ENCODE measurements at regions not wholly inside any gene's neighbourhood (a gene's known extent, or its start where the extent isn't known, plus 50 kb on each side); places are given as distances from the start of the nearest gene placed in this dataset.

- no peak for DNase-seq (ENCODE audit: low read depth in 2 of 2)
Observed at GRCh38 chr5:87949676-87950631, 318.7 kb downstream of the TMEM161B start.

- DNase-seq (ENCODE audit: low read depth in 2 of 2): no peak
Observed at GRCh38 chr5:87948486-87948885, 320.2 kb downstream of the TMEM161B start.

GRCh38 chr5:87946271-87946670 lies 322.4 kb downstream of the TMEM161B start:
- no peak for DNase-seq (ENCODE audit: low read depth in 2 of 2)

DNA sequence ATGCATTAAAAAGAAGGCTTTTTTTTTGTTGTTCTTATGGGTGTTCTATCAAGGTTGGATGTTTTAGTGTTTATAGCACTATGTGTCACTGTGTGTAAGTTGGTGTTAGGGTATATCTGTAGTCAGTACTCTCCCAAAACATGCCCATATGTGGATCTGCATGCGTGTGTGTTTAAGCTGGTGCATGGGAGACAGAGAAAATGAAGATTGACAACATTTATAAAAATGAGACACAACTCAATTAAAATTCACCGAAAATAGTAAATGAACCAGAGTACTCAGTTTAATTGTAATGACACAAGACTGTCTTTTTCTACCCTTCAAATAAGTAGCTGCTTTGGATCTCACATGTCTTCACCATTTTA lies 323.4 kb downstream of the TMEM161B start:
- no peak for DNase-seq (ENCODE audit: low read depth in 2 of 2)

- no peak for DNase-seq (ENCODE audit: low read depth in 2 of 2)
Observed at GRCh38 chr5:87944553-87945285, 323.9 kb downstream of the TMEM161B start.

- no peak for DNase-seq (ENCODE audit: low read depth in 2 of 2)
Observed at GRCh38 chr5:87940775-87941174, 327.9 kb downstream of the TMEM161B start.

GRCh38 chr5:87936667-87937066 lies 332.0 kb downstream of the TMEM161B start:
- DNase-seq (ENCODE audit: low read depth in 2 of 2): no peak

DNA sequence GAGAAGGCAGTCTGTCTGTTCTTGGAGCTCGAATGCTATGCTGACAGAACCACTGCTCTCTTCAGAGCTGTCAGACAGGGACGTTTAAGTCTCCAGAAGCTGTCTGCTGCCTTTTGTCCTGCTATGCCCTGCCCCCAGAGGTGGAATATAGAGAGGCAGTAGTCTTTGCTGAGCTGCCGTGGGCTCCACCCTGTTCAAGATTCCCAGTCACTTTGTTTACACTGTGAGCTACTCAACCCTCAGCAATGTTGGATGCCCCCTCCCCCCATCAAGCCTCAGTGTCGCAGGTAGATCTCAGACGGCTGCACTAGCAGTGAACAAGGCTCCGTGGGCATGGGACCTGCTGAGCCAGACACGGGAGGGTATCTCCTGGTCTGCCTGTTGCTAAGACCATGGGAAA lies 344.2 kb downstream of the TMEM161B start:
- no peak for DNase-seq (ENCODE audit: low read depth in 2 of 2)

GRCh38 chr5:87916320-87916719 lies 352.3 kb downstream of the TMEM161B start:
- no peak for DNase-seq (ENCODE audit: low read depth in 2 of 2)

DNA sequence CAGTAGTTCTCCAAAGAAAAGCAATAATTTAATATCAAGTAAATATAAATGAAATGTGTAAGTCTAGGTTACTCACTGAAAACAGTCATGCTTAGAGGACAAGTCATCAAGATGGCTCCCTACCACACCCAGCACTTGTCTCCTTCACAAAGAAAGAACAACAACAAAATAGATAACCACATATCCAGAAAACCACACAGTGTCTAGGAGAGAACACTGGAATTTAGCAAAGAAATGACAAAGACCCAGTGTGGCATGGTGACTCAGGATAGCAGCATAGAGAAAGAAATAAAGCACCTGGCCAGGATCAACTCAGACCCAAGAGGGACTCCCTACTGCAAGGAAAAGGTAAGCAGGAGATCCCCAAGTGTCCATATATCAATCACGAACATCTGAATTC lies 356.2 kb downstream of the TMEM161B start:
- no peak for DNase-seq (ENCODE audit: low read depth in 2 of 2)

DNA sequence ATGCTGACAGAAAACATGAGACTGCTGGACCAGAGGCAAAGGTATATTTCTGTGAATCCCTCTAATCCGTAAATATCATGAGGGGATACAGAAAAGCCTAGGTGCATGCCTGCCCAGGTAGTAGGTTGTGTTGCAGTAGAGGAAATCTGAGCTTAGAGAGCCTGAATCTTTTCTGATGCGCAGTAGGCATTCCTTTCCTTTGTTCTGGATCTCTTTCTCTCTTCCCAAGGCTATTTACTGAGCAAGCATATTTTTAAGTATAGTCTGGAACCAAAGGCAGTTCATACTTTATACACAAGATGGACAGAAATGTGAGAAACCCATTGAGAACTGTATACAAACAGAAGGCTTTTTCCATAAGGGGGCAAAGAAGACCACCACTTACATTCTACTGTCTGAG lies 359.3 kb downstream of the TMEM161B start:
- no peak for DNase-seq (ENCODE audit: low read depth in 2 of 2)

DNA sequence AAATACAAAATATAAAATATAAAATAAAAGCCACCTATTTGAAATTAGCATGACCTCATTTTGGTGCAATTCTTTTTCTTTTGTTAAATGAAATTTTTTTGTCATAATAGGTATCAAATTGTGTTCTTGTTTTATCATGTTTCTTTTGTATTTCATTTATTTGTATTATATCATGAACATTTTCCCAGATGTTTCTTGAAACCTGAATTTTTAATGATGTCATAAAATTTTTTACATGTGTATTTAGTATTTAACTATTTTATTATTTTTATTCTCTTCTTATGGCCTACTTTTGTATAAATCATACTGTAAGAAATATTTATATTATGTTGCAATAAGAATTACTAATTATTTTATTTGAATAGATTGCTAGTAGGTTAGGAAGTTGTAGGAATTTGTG lies 361.7 kb downstream of the TMEM161B start:
- DNase-seq (ENCODE audit: low read depth in 2 of 2): no peak

DNA sequence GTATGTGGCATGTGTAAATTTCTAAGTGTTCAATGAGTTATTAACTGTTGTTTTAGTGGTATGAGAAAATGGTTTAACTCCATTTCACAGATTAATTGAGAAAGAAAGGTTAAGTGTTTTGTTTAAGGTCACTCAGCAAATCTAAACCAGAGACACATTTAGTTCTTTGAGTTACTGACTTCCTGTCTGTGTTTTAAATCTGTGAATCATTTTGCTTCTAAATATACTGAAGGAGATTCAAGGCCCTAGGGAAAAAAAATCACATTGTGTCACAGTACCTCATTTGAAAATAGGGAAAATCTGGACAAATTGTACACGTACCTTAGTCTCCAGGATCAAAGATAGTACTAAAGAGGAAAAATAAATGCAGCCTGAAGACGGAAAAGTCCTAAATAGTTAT lies 368.2 kb downstream of the TMEM161B start:
- no peak for DNase-seq (ENCODE audit: low read depth in 2 of 2)

DNA sequence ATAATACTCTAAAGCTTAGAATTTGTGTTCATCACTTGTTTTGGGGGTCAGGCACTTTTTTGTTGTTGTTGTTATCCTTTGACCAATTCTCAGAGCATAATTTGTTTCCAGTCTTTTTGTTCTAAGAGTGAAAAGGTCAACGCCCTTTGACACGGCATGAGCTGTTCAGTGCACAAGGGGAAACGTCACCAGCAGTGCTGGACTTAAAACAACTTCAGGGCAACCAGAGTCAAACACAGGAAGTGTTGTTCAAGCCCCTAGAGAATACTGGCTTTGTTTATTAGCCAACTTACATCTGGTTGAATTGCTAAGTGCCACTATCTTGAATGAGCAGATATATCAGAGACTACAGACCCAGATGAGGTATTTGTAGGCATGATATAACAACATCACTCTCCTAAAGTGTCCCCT lies 368.9 kb downstream of the TMEM161B start:
- DNase-seq (ENCODE audit: low read depth in 2 of 2): no peak

DNA sequence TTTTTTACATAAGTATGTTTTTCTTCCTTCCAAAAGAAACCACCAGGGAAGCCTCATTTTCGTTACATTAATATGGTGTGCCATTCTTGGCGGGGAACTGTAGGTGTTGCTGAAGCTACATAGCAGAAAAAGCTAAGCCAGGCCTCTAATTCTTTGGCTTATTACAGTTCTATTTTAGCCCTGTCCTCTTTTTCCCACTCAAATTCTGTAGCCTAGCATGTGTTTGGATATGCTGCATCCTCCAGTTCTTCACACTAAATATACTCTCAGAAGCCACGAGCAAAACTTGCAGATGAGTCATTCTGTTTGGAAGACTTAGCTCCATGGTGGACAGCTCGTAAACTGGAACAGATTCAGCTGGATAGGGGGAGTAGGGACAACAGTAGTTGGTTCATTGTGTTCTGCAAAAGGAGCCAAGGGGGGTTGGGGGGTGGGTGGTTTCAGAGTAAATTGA lies 369.4 kb downstream of the TMEM161B start:
- DNase-seq (ENCODE audit: low read depth in 2 of 2): no peak

- no peak for DNase-seq (ENCODE audit: low read depth in 2 of 2)
Observed at GRCh38 chr5:87898574-87898973, 370.1 kb downstream of the TMEM161B start.

DNA sequence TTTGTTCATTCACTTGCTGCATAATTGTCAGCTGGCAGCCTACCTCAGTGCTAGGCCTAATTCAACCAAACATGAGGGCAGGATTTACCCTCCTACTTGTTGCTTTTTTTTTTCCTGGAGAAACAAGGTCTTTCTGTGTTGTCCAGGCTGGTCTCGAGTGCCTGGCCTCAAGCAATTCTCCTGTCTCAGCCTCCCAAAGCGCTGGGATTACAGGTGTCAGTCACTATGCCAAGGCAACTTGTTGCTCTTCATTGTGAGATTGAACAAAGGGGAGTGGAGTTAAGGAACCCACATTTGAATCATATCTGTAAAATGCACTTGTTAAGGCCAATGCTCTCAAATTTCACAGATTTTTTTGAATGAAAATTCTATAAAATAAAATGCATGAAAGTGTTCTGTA lies 380.5 kb downstream of the TMEM161B start:
- DNase-seq (ENCODE audit: low read depth in 2 of 2): no peak

- DNase-seq (ENCODE audit: low read depth in 2 of 2): no peak
Observed at GRCh38 chr5:87887247-87887646, 381.4 kb downstream of the TMEM161B start.

- DNase-seq (ENCODE audit: low read depth in 2 of 2): no peak
Observed at GRCh38 chr5:87886164-87886563, 382.5 kb downstream of the TMEM161B start.

DNA sequence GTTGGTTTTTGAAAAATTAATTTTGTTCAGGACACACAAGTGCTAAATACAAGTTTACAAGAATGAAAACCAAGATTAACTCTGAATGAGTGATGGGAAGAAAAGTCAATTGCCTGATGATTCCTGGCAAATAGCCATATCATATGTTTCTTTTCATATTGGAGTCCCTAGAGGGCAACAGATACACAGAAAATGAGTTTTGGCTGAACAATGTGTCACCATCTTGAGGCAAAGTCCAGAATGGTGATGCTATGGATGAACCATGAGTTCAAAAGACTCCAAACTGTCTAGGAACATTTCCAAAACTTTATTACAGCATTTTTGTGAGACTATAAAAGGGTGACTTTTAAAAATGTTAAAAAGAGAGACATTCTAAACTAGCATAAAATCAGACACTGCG lies 382.9 kb downstream of the TMEM161B start:
- no peak for DNase-seq (ENCODE audit: low read depth in 2 of 2)

GRCh38 chr5:87877495-87877894 lies 391.1 kb downstream of the TMEM161B start:
- DNase-seq (ENCODE audit: low read depth in 2 of 2): no peak

DNA sequence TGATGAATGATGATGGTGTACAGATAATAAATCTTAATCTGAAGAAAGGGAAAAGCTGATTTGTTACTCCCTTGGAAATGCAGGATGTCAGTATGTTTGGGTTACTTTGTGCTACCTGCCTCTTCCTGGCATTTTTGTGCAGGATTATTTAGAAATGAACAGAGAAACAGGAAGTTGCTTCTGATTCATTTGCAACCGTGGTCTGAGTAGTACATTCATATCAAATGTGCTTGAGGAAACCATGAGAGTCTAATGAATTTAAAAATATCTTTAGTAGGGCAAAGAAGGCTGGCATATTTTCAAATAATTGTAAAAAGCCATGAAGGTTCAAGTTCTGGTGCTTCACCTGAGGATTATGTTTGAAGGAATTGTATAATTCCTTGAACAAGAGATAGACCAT lies 391.6 kb downstream of the TMEM161B start:
- DNase-seq (ENCODE audit: low read depth in 2 of 2): no peak

DNA sequence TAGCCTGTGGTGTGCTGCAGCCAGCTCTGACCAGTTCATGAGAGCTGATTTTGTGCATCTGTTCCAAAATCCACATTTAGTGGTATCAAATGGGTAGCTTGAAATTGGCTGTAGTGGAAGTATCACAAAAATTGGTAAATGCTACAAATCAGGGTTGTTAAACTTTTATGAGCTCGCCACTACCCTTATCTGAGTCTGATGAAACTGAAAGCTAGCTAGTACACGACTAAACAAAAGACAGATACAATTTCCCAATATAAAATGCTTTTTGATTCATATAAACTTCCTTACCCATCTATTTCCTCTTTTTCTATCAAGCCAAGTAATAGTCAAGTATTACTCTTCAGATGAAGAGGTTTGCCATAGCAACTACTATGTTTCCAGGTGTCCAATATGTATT lies 392.0 kb downstream of the TMEM161B start:
- DNase-seq (ENCODE audit: low read depth in 2 of 2): no peak

Data from activated CD4-positive, alpha-beta T cell treated with anti-CD3 and anti-CD28 coated beads for 24 hours (primary cell).